ENCODE measurements at regions not wholly inside any gene's neighbourhood (a gene's known extent, or its start where the extent isn't known, plus 50 kb on each side); places are given as distances from the start of the nearest gene placed in this dataset.

DNA sequence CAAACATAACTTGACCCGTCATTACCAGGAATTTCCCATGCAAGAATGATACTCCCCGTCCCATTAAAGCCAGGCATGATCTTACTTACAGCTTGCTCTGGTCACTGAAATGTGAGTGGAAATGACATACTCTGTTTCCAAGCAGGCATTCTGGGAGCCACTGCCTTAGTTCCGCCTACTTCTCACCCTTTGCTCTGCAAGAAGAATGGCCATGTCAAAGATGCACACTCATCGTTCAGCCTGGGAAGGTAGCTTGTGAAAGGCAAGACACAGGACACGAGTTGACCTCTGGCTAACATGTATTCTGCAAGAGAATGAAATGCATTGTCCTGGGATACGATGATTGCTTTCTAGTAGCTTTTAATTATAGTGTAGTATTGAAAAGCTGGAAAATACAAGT is 1144.4 kb downstream of the NLGN4X start:
- Histone ChIP-seq H3K36me3 (ENCODE audit: control insufficient read depth, insufficient read depth, low read length) (no peaks in the 10 kb centered on the region), H3K4me2 (ENCODE audit: insufficient read depth, low read length) (no peak overlapping the region), H3K9me3 (replicated peaks; ENCODE audit: control insufficient read depth, insufficient read depth, low read depth, low read length) (no peaks in the 10 kb centered on the region), H2AFZ (ENCODE audit: low read depth, low read length) (no peak overlapping the region), H3K27me3 (ENCODE audit: control insufficient read depth in 2 of 2, insufficient read depth in 2 of 2, low read length in 2 of 2) (no peaks in the 10 kb centered on the region), H3K9ac (ENCODE audit: insufficient read depth in 1 of 2, low read depth in 2 of 2, low read length in 2 of 2) (no peak overlapping the region), H3K9me1 (ENCODE audit: control insufficient read depth, insufficient read depth, low read length) (no peaks in the 10 kb centered on the region), H3K4me1 (replicated peaks in 1 of 2; ENCODE audit: control insufficient read depth in 2 of 2, insufficient read depth in 2 of 2, low read length in 2 of 2) (no peaks in the 10 kb centered on the region), H3K4me3 (no peak overlapping the region), H3K27ac (ENCODE audit: extremely low read depth, low read depth, low read length) (no peak overlapping the region), H4K20me1 (replicated peaks; ENCODE audit: control insufficient read depth, insufficient read depth, low read length) (no peaks in the 10 kb centered on the region), H3K79me2 (ENCODE audit: control insufficient read depth, insufficient read depth, low read length) (no peaks in the 10 kb centered on the region)
- in situ Hi-C loops (cut with MboI) (no loop called here), intact Hi-C loops (cut with micrococcal nuclease) (no loop called here)
- POLR2A ChIA-PET: no interaction called here
- 0% methylated on average over 4 of the region's 6 CpGs for WGBS (ENCODE audit: insufficient coverage, low coverage, missing lambda C conversion rate)
- CTCF ChIA-PET (ENCODE audit: low intra/inter-chr PET ratio): no interaction called here
- ATAC-seq (no peak), FAIRE-seq (no peak), DNase-seq (ENCODE audit: extremely low read depth in 1 of 4, low spot score in 3 of 4) (no peak)
- no TSS peak for BruUV-seq (replicated peaks)
- TF ChIP-seq SRSF3 (IDR thresholded peaks at IDR 0.05; ENCODE audit: insufficient read depth, low read length) (no peak), TAF1 (IDR thresholded peaks at IDR 0.05; ENCODE audit: control insufficient read depth, extremely low read depth, insufficient read depth, low read length, severe bottlenecking) (no peak), STAT5B (CRISPR knock-in tag; IDR thresholded peaks at IDR 0.05) (no peak), CEBPG (CRISPR knock-in tag; IDR thresholded peaks at IDR 0.05) (no peak), CEBPG (tag; conservative IDR thresholded peaks at IDR 0.05 in 1 of 2, IDR thresholded peaks at IDR 0.05 in 1 of 2) (no peak), NR1H2 (CRISPR knock-in tag; IDR thresholded peaks at IDR 0.05) (no peak), ILK (tag; IDR thresholded peaks at IDR 0.05; ENCODE audit: borderline replicate concordance, low read depth) (no peak), BRCA1 (IDR thresholded peaks at IDR 0.05) (no peak), BRCA1 (CRISPR knock-in tag; IDR thresholded peaks at IDR 0.05) (no peak)
- TF ChIP-seq, protein P1, sequence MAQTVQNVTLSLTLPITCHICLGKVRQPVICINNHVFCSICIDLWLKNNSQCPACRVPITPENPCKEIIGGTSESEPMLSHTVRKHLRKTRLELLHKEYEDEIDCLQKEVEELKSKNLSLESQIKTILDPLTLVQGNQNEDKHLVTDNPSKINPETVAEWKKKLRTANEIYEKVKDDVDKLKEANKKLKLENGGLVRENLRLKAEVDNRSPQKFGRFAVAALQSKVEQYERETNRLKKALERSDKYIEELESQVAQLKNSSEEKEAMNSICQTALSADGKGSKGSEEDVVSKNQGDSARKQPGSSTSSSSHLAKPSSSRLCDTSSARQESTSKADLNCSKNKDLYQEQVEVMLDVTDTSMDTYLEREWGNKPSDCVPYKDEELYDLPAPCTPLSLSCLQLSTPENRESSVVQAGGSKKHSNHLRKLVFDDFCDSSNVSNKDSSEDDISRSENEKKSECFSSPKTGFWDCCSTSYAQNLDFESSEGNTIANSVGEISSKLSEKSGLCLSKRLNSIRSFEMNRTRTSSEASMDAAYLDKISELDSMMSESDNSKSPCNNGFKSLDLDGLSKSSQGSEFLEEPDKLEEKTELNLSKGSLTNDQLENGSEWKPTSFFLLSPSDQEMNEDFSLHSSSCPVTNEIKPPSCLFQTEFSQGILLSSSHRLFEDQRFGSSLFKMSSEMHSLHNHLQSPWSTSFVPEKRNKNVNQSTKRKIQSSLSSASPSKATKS (CRISPR knock-in tag; IDR thresholded peaks at IDR 0.05): no peak
- TF ChIP-seq, protein P2, sequence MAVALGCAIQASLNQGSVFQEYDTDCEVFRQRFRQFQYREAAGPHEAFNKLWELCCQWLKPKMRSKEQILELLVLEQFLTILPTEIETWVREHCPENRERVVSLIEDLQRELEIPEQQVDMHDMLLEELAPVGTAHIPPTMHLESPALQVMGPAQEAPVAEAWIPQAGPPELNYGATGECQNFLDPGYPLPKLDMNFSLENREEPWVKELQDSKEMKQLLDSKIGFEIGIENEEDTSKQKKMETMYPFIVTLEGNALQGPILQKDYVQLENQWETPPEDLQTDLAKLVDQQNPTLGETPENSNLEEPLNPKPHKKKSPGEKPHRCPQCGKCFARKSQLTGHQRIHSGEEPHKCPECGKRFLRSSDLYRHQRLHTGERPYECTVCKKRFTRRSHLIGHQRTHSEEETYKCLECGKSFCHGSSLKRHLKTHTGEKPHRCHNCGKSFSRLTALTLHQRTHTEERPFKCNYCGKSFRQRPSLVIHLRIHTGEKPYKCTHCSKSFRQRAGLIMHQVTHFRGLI (CRISPR knock-in tag; IDR thresholded peaks at IDR 0.05): no peak
- TF ChIP-seq, protein P3, sequence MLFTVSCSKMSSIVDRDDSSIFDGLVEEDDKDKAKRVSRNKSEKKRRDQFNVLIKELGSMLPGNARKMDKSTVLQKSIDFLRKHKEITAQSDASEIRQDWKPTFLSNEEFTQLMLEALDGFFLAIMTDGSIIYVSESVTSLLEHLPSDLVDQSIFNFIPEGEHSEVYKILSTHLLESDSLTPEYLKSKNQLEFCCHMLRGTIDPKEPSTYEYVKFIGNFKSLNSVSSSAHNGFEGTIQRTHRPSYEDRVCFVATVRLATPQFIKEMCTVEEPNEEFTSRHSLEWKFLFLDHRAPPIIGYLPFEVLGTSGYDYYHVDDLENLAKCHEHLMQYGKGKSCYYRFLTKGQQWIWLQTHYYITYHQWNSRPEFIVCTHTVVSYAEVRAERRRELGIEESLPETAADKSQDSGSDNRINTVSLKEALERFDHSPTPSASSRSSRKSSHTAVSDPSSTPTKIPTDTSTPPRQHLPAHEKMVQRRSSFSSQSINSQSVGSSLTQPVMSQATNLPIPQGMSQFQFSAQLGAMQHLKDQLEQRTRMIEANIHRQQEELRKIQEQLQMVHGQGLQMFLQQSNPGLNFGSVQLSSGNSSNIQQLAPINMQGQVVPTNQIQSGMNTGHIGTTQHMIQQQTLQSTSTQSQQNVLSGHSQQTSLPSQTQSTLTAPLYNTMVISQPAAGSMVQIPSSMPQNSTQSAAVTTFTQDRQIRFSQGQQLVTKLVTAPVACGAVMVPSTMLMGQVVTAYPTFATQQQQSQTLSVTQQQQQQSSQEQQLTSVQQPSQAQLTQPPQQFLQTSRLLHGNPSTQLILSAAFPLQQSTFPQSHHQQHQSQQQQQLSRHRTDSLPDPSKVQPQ (CRISPR knock-in tag; IDR thresholded peaks at IDR 0.05; ENCODE audit: borderline replicate concordance): no peak
- TF ChIP-seq, protein P4, sequence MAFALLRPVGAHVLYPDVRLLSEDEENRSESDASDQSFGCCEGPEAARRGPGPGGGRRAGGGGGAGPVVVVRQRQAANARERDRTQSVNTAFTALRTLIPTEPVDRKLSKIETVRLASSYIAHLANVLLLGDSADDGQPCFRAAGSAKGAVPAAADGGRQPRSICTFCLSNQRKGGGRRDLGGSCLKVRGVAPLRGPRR (CRISPR knock-in tag; IDR thresholded peaks at IDR 0.05): no peak
- TF ChIP-seq, protein P5, sequence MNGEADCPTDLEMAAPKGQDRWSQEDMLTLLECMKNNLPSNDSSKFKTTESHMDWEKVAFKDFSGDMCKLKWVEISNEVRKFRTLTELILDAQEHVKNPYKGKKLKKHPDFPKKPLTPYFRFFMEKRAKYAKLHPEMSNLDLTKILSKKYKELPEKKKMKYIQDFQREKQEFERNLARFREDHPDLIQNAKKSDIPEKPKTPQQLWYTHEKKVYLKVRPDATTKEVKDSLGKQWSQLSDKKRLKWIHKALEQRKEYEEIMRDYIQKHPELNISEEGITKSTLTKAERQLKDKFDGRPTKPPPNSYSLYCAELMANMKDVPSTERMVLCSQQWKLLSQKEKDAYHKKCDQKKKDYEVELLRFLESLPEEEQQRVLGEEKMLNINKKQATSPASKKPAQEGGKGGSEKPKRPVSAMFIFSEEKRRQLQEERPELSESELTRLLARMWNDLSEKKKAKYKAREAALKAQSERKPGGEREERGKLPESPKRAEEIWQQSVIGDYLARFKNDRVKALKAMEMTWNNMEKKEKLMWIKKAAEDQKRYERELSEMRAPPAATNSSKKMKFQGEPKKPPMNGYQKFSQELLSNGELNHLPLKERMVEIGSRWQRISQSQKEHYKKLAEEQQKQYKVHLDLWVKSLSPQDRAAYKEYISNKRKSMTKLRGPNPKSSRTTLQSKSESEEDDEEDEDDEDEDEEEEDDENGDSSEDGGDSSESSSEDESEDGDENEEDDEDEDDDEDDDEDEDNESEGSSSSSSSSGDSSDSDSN (IDR thresholded peaks at IDR 0.05; ENCODE audit: borderline replicate concordance in 1 of 2, low read depth in 2 of 2, low read length in 2 of 2): no peak
